Neutrophil (primary cell): ENCODE measurements at regions not wholly inside any gene's neighbourhood (a gene's known extent, or its start where the extent isn't known, plus 50 kb on each side); places are given as distances from the start of the nearest gene placed in this dataset.
"Not testable (repeated sequence)": the region's sequence is repeated elsewhere in the genome, so short reads cannot be mapped to it uniquely, and the experiment has no call there.

Experiments
- H3K27ac ChIP-seq: fragments of 200-600 bp; sonication (generic); 2 replicates; pipeline ENCODE4 v1.5.1; 2016; ENCODE audit warnings: mild to moderate bottlenecking, moderate library complexity
- H3K27me3 ChIP-seq: fragments of 200-600 bp; sonication (generic); 2 replicates; pipeline ENCODE4 v1.6.0; 2016; ENCODE audit warnings: mild to moderate bottlenecking
- H3K36me3 ChIP-seq: fragments of 200-600 bp; sonication (generic); 2 replicates; pipeline ENCODE4 v1.5.1; 2017
- H3K4me1 ChIP-seq, 2 experiments: fragments of 200-600 bp in 1 of 2; sonication (generic) in 1 of 2; 1 replicate in 1 of 2; 2 replicates in 1 of 2; pipeline versions ENCODE4 v1.5.1 to v1.6.1; 2013 to 2016; ENCODE audit warnings: low read depth in 1 of 2, low read length in 1 of 2, mild to moderate bottlenecking in 1 of 2, moderate library complexity in 1 of 2; ENCODE audit not compliant: control insufficient read depth in 1 of 2, insufficient read depth in 1 of 2
- H3K4me3 ChIP-seq, 2 experiments: fragments of 200-600 bp in 1 of 2; sonication (generic) in 1 of 2; 1 replicate in 1 of 2; 2 replicates in 1 of 2; pipeline ENCODE4 v1.5.1; 2013 to 2016; ENCODE audit warnings: low read depth in 1 of 2, low read length in 1 of 2, mild to moderate bottlenecking in 1 of 2, moderate library complexity in 1 of 2
- H3K9me3 ChIP-seq: fragments of 200-600 bp; sonication (generic); 2 replicates; pipeline ENCODE4 v1.5.1; 2016
- CTCF ChIP-seq: fragments of 200-600 bp; sonication (generic); IDR thresholded peaks from 2 replicates; pipeline ENCODE4 v1.5.1; 2016; ENCODE audit warnings: antibody characterized with exemption

- no peak for TF ChIP-seq CTCF
These were observed 271.7 kb upstream of the MKLN1 start for GRCh38 chr7:131056007-131056406.

GRCh38 chr7:131057015-131057793, 270.5 kb upstream of the MKLN1 start:
- Histone ChIP-seq H3K4me1 (peaks cover 16 to 19% of the 10 kb centered on the region in 2 experiments), H3K27me3 (no peaks in the 10 kb centered on the region), H3K4me3 (peak overlapping the region; percentile 0 to 2), H3K36me3 (peaks cover 13% of the 10 kb centered on the region), H3K27ac (peak overlapping the region; percentile 75), H3K9me3 (no peaks in the 10 kb centered on the region)
- TF ChIP-seq CTCF: no peak

More at GRCh38 chr7:131056007-131056406, 271.7 kb upstream of the MKLN1 start:
- Histone ChIP-seq H3K9me3 (no peaks in the 10 kb centered on the region), H3K36me3 (peaks cover 15% of the 10 kb centered on the region), H3K27ac (peak overlapping the region; percentile 75), H3K4me1 (peaks cover 16 to 19% of the 10 kb centered on the region in 2 experiments), H3K27me3 (no peaks in the 10 kb centered on the region), H3K4me3 (no peak overlapping the region)

GRCh38 chr7:131057794-131058070, 269.9 kb upstream of the MKLN1 start:
- Histone ChIP-seq H3K36me3 (peaks cover 13% of the 10 kb centered on the region), H3K27ac (peak overlapping the region; percentile 75), H3K4me3 (peak overlapping the region; percentile 0 to 2), H3K4me1 (peaks cover 16 to 19% of the 10 kb centered on the region in 2 experiments), H3K27me3 (no peaks in the 10 kb centered on the region), H3K9me3 (no peaks in the 10 kb centered on the region)
- no peak for TF ChIP-seq CTCF

DNA sequence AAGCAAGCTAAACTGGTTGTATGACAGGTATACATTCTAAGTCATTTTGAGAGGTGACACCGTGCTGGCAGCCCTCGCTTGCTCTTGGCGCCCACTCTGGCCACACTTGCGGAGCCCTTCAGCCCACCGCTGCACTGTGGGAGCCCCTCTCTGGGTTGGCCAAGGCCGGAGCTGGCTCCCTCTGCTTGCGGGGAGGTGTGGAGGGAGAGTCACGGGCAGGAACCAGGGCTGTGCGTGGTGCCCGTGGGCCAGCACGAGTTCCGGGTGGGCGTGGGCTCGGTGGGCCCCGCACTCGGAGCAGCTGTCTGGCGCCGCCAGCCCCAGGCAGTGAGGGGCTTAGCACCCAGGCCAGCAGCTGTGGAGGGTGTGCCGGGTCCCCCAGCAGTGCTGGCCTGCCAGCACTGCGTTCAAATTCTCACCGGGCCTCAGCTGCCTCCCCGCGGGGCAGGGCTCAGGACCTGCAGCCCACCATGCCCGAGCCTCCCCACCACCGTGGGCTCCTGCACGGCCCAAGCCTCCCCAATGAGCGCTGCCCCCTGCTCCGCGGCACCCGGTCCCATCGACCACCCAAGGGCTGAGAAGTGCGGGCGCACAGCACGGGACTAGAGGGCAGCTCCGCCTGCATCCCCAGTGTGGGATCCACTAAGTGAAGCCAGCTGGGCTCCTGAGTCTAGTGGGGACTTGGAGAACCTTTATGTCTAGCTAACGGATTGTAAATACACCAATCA, 269.0 kb upstream of the MKLN1 start:
- peak overlapping the region; percentile 55 for H3K27ac ChIP-seq
- not testable (repeated sequence) for H3K9me3 ChIP-seq, H3K4me3 ChIP-seq, H3K27me3 ChIP-seq
- H3K4me1 ChIP-seq: peaks cover 16 to 19% of the 10 kb centered on the region in 2 experiments
- peaks cover 13% of the 10 kb centered on the region for H3K36me3 ChIP-seq

- Histone ChIP-seq H3K4me1 (peaks cover 16 to 19% of the 10 kb centered on the region in 2 experiments), H3K36me3 (peaks cover 13% of the 10 kb centered on the region)
- H3K9me3 ChIP-seq, H3K4me3 ChIP-seq, H3K27me3 ChIP-seq, H3K27ac ChIP-seq: not testable (repeated sequence)
These were observed 268.3 kb upstream of the MKLN1 start for GRCh38 chr7:131059401-131059800.

- H3K27ac ChIP-seq: no peak overlapping the region
- H3K4me1 ChIP-seq: peaks cover 16 to 17% of the 10 kb centered on the region in 2 experiments
- H3K27me3 ChIP-seq: no peaks in the 10 kb centered on the region
- no peak overlapping the region for H3K4me3 ChIP-seq
- peaks cover 10% of the 10 kb centered on the region for H3K36me3 ChIP-seq
- H3K9me3 ChIP-seq: no peaks in the 10 kb centered on the region
- TF ChIP-seq CTCF: no peak
These were observed 266.5 kb upstream of the MKLN1 start for GRCh38 chr7:131061158-131061557.
